OCI-LY7 (cell line): ENCODE measurements at regions not wholly inside any gene's neighbourhood (a gene's known extent, or its start where the extent isn't known, plus 50 kb on each side); places are given as distances from the start of the nearest gene placed in this dataset.
"Not testable (repeated sequence)": the region's sequence is repeated elsewhere in the genome, so short reads cannot be mapped to it uniquely, and the experiment has no call there.

Experiments
- EZH2phosphoT487 ChIP-seq: fragments of 200-600 bp; sonication (generic); IDR thresholded peaks from 2 replicates; pipeline ENCODE4 v1.6.1; 2018; ENCODE audit warnings: low read depth, borderline replicate concordance, mild to moderate bottlenecking, mixed run types, antibody characterized with exemption, low read length, moderate library complexity, mixed read lengths
- TF ChIP-seq, protein P1 (sequence below): fragments of 200-600 bp; sonication (generic); conservative IDR thresholded peaks from 2 replicates; pipeline ENCODE4 v1.5.1; 2014; ENCODE audit warnings: mild to moderate bottlenecking, antibody characterized with exemption, low read length, moderate library complexity, mixed read lengths

DNA sequence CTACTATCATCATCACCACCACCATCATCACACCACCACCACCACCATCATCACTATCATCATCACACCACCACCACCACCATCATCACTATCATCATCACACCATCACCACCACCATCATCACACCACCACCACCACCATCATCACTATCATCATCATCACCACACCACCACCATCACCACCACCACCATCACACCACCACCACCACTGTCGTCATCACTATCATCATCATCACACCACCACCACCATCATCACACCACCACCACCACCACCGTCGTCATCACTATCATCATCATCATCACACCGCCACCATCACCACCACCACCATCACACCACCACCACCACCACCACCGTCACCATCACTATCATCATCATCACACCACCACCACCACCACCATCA lies 100.1 kb downstream of the BUB3 start:
- TF ChIP-seq, protein P1, sequence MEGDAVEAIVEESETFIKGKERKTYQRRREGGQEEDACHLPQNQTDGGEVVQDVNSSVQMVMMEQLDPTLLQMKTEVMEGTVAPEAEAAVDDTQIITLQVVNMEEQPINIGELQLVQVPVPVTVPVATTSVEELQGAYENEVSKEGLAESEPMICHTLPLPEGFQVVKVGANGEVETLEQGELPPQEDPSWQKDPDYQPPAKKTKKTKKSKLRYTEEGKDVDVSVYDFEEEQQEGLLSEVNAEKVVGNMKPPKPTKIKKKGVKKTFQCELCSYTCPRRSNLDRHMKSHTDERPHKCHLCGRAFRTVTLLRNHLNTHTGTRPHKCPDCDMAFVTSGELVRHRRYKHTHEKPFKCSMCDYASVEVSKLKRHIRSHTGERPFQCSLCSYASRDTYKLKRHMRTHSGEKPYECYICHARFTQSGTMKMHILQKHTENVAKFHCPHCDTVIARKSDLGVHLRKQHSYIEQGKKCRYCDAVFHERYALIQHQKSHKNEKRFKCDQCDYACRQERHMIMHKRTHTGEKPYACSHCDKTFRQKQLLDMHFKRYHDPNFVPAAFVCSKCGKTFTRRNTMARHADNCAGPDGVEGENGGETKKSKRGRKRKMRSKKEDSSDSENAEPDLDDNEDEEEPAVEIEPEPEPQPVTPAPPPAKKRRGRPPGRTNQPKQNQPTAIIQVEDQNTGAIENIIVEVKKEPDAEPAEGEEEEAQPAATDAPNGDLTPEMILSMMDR = not testable (repeated sequence)
- TF ChIP-seq EZH2phosphoT487 = not testable (repeated sequence)
